Ishikawa (cell line): ENCODE measurements at regions not wholly inside any gene's neighbourhood (a gene's known extent, or its start where the extent isn't known, plus 50 kb on each side); places are given as distances from the start of the nearest gene placed in this dataset.

Experiments used
- CEBPB ChIP-seq: IDR thresholded peaks from 2 replicates; pipeline ENCODE4 v1.6.1; 2012
- CREB1 ChIP-seq: IDR thresholded peaks from 2 replicates; pipeline ENCODE4 v1.6.1; 2012; ENCODE audit warnings: low read depth
- EGR1 ChIP-seq: IDR thresholded peaks from 2 replicates; pipeline ENCODE4 v1.6.1; 2012
- EP300 ChIP-seq: IDR thresholded peaks from 2 replicates; pipeline ENCODE4 v1.6.1; 2012; ENCODE audit warnings: borderline replicate concordance
- FOXM1 ChIP-seq: IDR thresholded peaks from 2 replicates; pipeline ENCODE4 v1.6.1; 2012; ENCODE audit warnings: low read depth, borderline replicate concordance
- NFIC ChIP-seq: IDR thresholded peaks from 2 replicates; pipeline ENCODE4 v1.6.1; 2012
- RAD21 ChIP-seq: IDR thresholded peaks from 2 replicates; pipeline ENCODE4 v1.6.1; 2012; ENCODE audit warnings: low read depth
- TAF1 ChIP-seq: IDR thresholded peaks from 2 replicates; pipeline ENCODE4 v1.6.1; 2012; ENCODE audit warnings: low read depth, mild to moderate bottlenecking
- TCF12 ChIP-seq: IDR thresholded peaks from 2 replicates; pipeline ENCODE4 v1.6.1; 2012; ENCODE audit warnings: low read depth
- TEAD4 ChIP-seq: IDR thresholded peaks from 2 replicates; pipeline ENCODE4 v1.6.1; 2012
- YY1 ChIP-seq: IDR thresholded peaks from 2 replicates; pipeline ENCODE4 v1.6.1; 2012; ENCODE audit warnings: low read depth
- ZBTB7A ChIP-seq: IDR thresholded peaks from 2 replicates; pipeline ENCODE4 v1.6.1; 2012; ENCODE audit warnings: low read depth
- TF ChIP-seq, protein P1 (sequence below): IDR thresholded peaks from 2 replicates; pipeline ENCODE4 v1.6.1; 2012; ENCODE audit warnings: low read depth, mild to moderate bottlenecking
- TF ChIP-seq, protein P2 (sequence below): IDR thresholded peaks from 2 replicates; pipeline ENCODE4 v1.6.1; 2012
- TF ChIP-seq, protein P3 (sequence below): IDR thresholded peaks from 2 replicates; pipeline ENCODE4 v1.6.1; 2012

DNA sequence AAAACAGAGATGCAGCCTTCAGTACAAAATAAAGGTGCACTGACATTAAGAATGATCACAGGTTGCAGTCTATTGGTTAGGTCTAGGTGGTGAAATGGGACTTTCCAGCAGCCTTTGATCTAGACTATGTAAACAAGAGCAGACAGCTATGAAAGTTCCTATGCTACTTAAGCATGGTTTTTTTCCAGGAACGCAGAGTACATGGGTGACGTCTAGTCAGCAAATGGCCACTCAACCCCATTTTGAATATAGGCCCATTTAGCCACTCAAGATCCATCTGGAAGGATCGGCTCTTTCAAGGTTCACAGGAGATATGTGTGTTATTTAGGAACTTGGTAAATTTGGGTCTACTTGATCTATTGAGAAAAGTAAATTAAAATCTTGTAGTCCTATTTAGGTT is 1424.6 kb upstream of the LRRTM3 start:
- TF ChIP-seq, protein P1, sequence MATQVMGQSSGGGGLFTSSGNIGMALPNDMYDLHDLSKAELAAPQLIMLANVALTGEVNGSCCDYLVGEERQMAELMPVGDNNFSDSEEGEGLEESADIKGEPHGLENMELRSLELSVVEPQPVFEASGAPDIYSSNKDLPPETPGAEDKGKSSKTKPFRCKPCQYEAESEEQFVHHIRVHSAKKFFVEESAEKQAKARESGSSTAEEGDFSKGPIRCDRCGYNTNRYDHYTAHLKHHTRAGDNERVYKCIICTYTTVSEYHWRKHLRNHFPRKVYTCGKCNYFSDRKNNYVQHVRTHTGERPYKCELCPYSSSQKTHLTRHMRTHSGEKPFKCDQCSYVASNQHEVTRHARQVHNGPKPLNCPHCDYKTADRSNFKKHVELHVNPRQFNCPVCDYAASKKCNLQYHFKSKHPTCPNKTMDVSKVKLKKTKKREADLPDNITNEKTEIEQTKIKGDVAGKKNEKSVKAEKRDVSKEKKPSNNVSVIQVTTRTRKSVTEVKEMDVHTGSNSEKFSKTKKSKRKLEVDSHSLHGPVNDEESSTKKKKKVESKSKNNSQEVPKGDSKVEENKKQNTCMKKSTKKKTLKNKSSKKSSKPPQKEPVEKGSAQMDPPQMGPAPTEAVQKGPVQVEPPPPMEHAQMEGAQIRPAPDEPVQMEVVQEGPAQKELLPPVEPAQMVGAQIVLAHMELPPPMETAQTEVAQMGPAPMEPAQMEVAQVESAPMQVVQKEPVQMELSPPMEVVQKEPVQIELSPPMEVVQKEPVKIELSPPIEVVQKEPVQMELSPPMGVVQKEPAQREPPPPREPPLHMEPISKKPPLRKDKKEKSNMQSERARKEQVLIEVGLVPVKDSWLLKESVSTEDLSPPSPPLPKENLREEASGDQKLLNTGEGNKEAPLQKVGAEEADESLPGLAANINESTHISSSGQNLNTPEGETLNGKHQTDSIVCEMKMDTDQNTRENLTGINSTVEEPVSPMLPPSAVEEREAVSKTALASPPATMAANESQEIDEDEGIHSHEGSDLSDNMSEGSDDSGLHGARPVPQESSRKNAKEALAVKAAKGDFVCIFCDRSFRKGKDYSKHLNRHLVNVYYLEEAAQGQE = no peak
- no peak for TF ChIP-seq FOXM1
- TF ChIP-seq TAF1 = no peak

DNA sequence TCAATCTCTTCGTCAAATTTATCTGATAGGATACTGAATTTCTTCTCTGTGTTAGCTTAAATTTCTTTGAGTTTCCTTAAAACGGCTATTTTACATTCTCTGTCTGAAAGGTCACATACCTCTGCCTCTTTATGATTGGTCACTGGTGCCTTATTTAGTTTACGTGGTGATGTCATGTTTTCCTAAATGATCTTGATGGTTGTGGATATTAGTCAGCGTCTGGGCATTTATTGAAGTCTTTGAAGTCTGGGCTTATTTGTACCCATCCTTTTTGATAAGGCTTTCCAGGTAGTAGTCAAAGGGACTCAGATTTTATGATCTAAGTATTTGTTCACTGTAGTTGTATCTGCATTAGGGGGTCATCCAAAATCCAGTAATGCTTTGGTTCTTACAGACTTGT is 1407.5 kb upstream of the LRRTM3 start:
- TF ChIP-seq TEAD4 = no peak
- TF ChIP-seq YY1 = no peak
- no peak for TF ChIP-seq CEBPB
- no peak for TF ChIP-seq TAF1
- TF ChIP-seq CREB1 = no peak

DNA sequence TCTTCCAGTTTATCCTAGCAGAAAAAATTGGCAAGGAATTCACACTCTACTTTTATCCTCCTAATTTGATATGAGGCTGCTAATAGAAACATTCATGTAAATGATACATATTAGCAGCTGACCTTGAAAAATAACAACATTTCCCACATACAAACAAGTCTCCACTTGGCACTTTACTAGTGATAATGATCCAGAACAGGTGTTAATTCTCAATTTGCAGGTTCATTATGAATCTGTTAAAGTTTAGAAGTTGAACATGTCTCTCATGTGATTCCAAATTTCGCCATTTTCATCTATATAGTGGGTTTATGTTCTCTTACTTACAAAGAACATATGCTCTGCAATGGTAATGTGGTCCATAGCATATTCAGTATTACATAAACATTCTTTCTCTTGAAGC is 1396.8 kb upstream of the LRRTM3 start:
- TF ChIP-seq FOXM1 (no peak), EP300 (no peak), EGR1 (no peak), RAD21 (no peak), YY1 (no peak), TEAD4 (no peak), TCF12 (no peak), TAF1 (no peak), CEBPB (no peak), CREB1 (no peak), ZBTB7A (no peak), NFIC (no peak)
- TF ChIP-seq, protein P2, sequence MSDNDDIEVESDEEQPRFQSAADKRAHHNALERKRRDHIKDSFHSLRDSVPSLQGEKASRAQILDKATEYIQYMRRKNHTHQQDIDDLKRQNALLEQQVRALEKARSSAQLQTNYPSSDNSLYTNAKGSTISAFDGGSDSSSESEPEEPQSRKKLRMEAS = no peak
- TF ChIP-seq, protein P3, sequence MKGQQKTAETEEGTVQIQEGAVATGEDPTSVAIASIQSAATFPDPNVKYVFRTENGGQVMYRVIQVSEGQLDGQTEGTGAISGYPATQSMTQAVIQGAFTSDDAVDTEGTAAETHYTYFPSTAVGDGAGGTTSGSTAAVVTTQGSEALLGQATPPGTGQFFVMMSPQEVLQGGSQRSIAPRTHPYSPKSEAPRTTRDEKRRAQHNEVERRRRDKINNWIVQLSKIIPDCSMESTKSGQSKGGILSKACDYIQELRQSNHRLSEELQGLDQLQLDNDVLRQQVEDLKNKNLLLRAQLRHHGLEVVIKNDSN = no peak
- TF ChIP-seq, protein P1 = no peak

DNA sequence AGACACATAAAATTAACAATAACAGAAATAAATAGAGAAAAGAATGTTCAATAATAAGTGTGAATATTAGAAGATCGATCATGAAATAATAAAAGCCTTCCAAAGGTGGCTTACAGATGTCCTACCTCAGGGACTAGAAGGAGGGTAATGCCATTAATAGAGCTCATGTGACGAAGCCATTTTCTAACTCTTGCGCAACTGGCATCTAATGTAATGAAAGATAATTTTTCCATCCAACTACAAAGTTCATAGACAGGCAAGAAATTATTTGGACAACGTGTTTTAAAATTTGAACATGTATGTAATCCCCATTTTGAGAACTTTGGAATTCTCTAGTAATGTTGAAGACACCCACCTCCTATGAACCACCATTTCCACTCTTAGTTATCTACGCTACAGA is 1394.3 kb upstream of the LRRTM3 start:
- no peak for TF ChIP-seq TAF1
- peak; percentile 78 for TF ChIP-seq CEBPB

DNA sequence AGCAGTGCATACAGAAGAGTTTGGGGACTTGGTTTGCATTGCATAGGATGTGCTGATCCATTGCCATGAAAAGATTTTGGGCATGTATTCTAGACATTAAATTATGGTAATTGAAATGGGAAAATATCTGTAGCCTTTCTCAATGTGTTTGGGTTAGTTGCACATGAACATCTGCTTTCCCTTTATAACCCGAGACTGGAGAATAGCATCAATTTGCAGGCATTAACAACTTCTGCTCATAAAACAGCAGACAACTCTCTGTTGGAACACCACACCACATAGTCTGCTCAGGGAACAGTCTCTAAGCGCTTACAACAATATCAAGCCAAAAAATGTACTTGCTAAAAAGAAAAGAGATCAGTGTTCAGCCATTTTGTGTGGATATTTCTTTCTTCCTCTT is 1391.1 kb upstream of the LRRTM3 start:
- no peak for TF ChIP-seq NFIC
- TF ChIP-seq RAD21 = no peak
- TF ChIP-seq EP300 = no peak
- TF ChIP-seq EGR1 = no peak
- TF ChIP-seq CREB1 = no peak
- TF ChIP-seq FOXM1 = no peak
- TF ChIP-seq, protein P3 = no peak
- no peak for TF ChIP-seq CEBPB
- no peak for TF ChIP-seq ZBTB7A
- TF ChIP-seq, protein P2 = no peak
- TF ChIP-seq TCF12 = no peak
- TF ChIP-seq, protein P1 = no peak
- TF ChIP-seq TAF1 = no peak

DNA sequence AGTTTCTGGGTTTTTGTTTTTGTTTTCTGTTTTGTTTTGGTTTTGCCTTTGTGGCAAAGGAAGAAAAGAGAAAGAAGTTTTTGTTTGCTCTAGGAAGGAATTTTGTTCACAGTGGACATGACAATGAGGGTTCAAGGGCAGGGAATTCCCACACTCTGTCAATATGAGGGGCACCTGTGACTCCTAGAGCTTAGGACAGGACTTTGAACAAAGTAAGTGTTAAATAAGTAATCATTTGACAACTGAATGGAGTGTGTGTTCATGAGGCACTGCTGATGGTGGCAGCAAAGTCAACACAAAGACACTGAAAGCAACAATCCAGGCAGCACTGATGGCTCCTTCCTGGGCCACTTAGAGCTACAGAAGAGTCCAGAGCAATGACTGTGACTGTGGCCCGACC is 1381.1 kb upstream of the LRRTM3 start:
- TF ChIP-seq, protein P3 = no peak
- no peak for TF ChIP-seq EP300
- no peak for TF ChIP-seq TEAD4
- no peak for TF ChIP-seq TAF1
- TF ChIP-seq, protein P1 = no peak
- TF ChIP-seq, protein P2 = no peak
- TF ChIP-seq NFIC = no peak
- TF ChIP-seq TCF12 = no peak
- TF ChIP-seq EGR1 = no peak
- no peak for TF ChIP-seq RAD21
